ENCODE measurements at regions not wholly inside any gene's neighbourhood (a gene's known extent, or its start where the extent isn't known, plus 50 kb on each side); places are given as distances from the start of the nearest gene placed in this dataset.

DNA sequence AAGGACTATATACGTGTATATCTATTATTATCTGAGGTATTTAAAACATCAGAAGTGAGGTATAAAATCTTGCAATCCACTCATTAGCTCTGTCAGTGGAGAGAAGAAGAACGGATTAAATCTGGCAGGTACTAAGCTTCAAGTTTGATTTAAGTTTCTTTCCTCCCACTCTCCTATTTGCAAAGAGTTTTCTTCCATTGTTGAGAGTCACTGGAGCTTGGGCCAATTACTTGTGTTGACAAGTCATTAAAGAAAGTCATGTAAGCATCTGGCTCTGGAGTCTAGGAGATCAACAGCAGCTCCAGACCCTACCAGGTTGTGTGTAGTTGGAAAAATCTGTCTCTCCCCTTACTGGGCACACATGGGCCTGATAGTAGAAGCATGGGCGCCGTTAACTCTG is 476.8 kb upstream of the SMARCA2 start:
- TF ChIP-seq, protein P1, sequence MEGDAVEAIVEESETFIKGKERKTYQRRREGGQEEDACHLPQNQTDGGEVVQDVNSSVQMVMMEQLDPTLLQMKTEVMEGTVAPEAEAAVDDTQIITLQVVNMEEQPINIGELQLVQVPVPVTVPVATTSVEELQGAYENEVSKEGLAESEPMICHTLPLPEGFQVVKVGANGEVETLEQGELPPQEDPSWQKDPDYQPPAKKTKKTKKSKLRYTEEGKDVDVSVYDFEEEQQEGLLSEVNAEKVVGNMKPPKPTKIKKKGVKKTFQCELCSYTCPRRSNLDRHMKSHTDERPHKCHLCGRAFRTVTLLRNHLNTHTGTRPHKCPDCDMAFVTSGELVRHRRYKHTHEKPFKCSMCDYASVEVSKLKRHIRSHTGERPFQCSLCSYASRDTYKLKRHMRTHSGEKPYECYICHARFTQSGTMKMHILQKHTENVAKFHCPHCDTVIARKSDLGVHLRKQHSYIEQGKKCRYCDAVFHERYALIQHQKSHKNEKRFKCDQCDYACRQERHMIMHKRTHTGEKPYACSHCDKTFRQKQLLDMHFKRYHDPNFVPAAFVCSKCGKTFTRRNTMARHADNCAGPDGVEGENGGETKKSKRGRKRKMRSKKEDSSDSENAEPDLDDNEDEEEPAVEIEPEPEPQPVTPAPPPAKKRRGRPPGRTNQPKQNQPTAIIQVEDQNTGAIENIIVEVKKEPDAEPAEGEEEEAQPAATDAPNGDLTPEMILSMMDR (IDR thresholded peaks at IDR 0.05 in 4 of 5, conservative IDR thresholded peaks at IDR 0.05 in 1 of 5), result no peak
- TF ChIP-seq POLR2A (IDR thresholded peaks at IDR 0.05), result no peak
